SK-N-SH (cell line): ENCODE measurements at regions not wholly inside any gene's neighbourhood (a gene's known extent, or its start where the extent isn't known, plus 50 kb on each side); places are given as distances from the start of the nearest gene placed in this dataset.

ENCODE experiments used
- CTCF ChIA-PET: fragments of 300-600, 350-600 bp; formaldehyde crosslinking; extraction: SDS; loops from one replicate; lab custom pipeline; 2021; lab: Yijun Ruan, JAX
- POLR2A ChIA-PET: fragments of 350-600 bp; sonication (Branson Sonifier 250); formaldehyde crosslinking; extraction: SDS; loops from one replicate; lab custom pipeline; 2020; ENCODE audit warnings: antibody characterized with exemption, inconsistent platforms; lab: Yijun Ruan, JAX
- DNase-seq: peaks from one replicate; pipeline ENCODE4 v3.0.0; 2012
- H2AFZ ChIP-seq: fragments of 200-600 bp; sonication (generic); 2 replicates; pipeline ENCODE4 v1.8.1; 2016; ENCODE audit warnings: antibody characterized with exemption, mild to moderate bottlenecking, low read depth
- H3F3A ChIP-seq: fragments of 200-600 bp; sonication (generic); replicated peaks from 2 replicates; pipeline ENCODE3; 2016; ENCODE audit warnings: antibody characterized with exemption, mild to moderate bottlenecking; ENCODE audit not compliant: insufficient read depth
- H3K27ac ChIP-seq, 2 experiments: fragments of 200-500 bp in 1 of 2; fragments of 200-600 bp in 1 of 2; sonication (Bioruptor generic) in 1 of 2; sonication (generic), shearing (Covaris generic) in 1 of 2; 2 replicates each; pipeline versions ENCODE4 v1.5.1 to v1.6.1; 2014 to 2016; ENCODE audit warnings: low read depth in 2 of 2, inconsistent platforms in 1 of 2, low read length in 1 of 2, mild to moderate bottlenecking in 1 of 2, mixed read lengths in 1 of 2
- H3K27me3 ChIP-seq: fragments of 200-600 bp; sonication (generic), shearing (Covaris generic); 2 replicates; pipeline ENCODE4 v1.6.1; 2016; ENCODE audit warnings: mixed run types; ENCODE audit not compliant: insufficient read depth
- H3K36me3 ChIP-seq, 2 experiments: fragments of 200-500 bp in 1 of 2; fragments of 200-600 bp in 1 of 2; sonication (Bioruptor generic) in 1 of 2; sonication (generic) in 1 of 2; replicated peaks in 1 of 2; 2 replicates each; pipeline versions ENCODE3 to v1.5.1; 2014 to 2016; ENCODE audit warnings: low read length in 1 of 2, mild to moderate bottlenecking in 1 of 2; ENCODE audit not compliant: insufficient read depth in 2 of 2, control insufficient read depth in 1 of 2
- H3K4me1 ChIP-seq, 2 experiments: fragments of 200-500 bp in 1 of 2; fragments of 200-600 bp in 1 of 2; sonication (Bioruptor generic) in 1 of 2; sonication (generic), shearing (Covaris generic) in 1 of 2; 2 replicates each; pipeline versions ENCODE4 v1.5.1 to v1.6.1; 2014 to 2016; ENCODE audit warnings: low read depth in 1 of 2, low read length in 1 of 2, mixed run types in 1 of 2; ENCODE audit not compliant: insufficient read depth in 2 of 2, control insufficient read depth in 1 of 2
- H3K4me2 ChIP-seq: fragments of 200-600 bp; sonication (generic), shearing (Covaris generic); 2 replicates; pipeline ENCODE4 v1.6.1; 2017; ENCODE audit warnings: mixed run types
- H3K4me3 ChIP-seq, 2 experiments: fragments of 200-500 bp in 1 of 2; fragments of 200-600 bp in 1 of 2; sonication (Bioruptor generic) in 1 of 2; sonication (generic), shearing (Covaris generic) in 1 of 2; 2 replicates each; pipeline versions ENCODE4 v1.5.1 to v1.8.1; 2014 to 2016; ENCODE audit warnings: low read depth in 2 of 2, inconsistent platforms in 1 of 2, low read length in 1 of 2, mild to moderate bottlenecking in 1 of 2, mixed read lengths in 1 of 2, moderate library complexity in 1 of 2
- H3K79me2 ChIP-seq: fragments of 200-600 bp; sonication (generic); 2 replicates; pipeline ENCODE4 v1.8.1; 2017; ENCODE audit warnings: mild to moderate bottlenecking; ENCODE audit not compliant: insufficient read depth
- H3K9ac ChIP-seq: fragments of 200-600 bp; sonication (generic); 2 replicates; pipeline ENCODE4 v1.6.1; 2017; ENCODE audit warnings: mixed run types
- H3K9me2 ChIP-seq: fragments of 200-600 bp; sonication (generic); 2 replicates; pipeline ENCODE4 v1.6.1; 2017; ENCODE audit warnings: mixed run types
- H3K9me3 ChIP-seq: fragments of 200-600 bp; sonication (generic); 2 replicates; pipeline ENCODE4 v1.6.1; 2017; ENCODE audit warnings: mixed run types, mild to moderate bottlenecking, moderate library complexity
- H4K20me1 ChIP-seq: fragments of 200-600 bp; sonication (generic); 2 replicates; pipeline ENCODE4 v1.6.1; 2017; ENCODE audit warnings: mild to moderate bottlenecking, mixed run types; ENCODE audit not compliant: insufficient read depth
- CHD2 ChIP-seq: fragments of 150-350 bp; IDR thresholded peaks from 2 replicates; pipeline ENCODE4 v1.6.1; 2018; ENCODE audit warnings: low read length; ENCODE audit not compliant: partially characterized antibody
- FOXJ3 ChIP-seq: sonication (generic); formaldehyde crosslinking; IDR thresholded peaks from 2 replicates; pipeline ENCODE4 v1.5.1; 2020; ENCODE audit warnings: mild to moderate bottlenecking, missing genetic modification reagents
- GABPA ChIP-seq: IDR thresholded peaks from 2 replicates; pipeline ENCODE4 v1.4.0; 2012; ENCODE audit warnings: low read depth, mild to moderate bottlenecking
- JUND ChIP-seq: IDR thresholded peaks from 2 replicates; pipeline ENCODE4 v1.4.0; 2012
- MEF2A ChIP-seq: IDR thresholded peaks from 2 replicates; pipeline ENCODE4 v1.4.0; 2012; ENCODE audit warnings: low read depth, borderline replicate concordance
- NFIC ChIP-seq: IDR thresholded peaks from 2 replicates; pipeline ENCODE4 v1.4.0; 2012; ENCODE audit warnings: borderline replicate concordance
- RCOR1 ChIP-seq: fragments of 150-350 bp; IDR thresholded peaks from 2 replicates; pipeline ENCODE4 v1.6.1; 2017; ENCODE audit warnings: antibody characterized with exemption, low read length
- REST ChIP-seq: IDR thresholded peaks from 2 replicates; pipeline ENCODE4 v1.6.1; 2012; ENCODE audit warnings: mild to moderate bottlenecking, low read depth, low read length, moderate library complexity
- SMC3 ChIP-seq: IDR thresholded peaks from 2 replicates; pipeline ENCODE4 v1.6.1; 2012; ENCODE audit warnings: low read depth, low read length, improper control_type of control experiment
- TCF12 ChIP-seq: IDR thresholded peaks from 2 replicates; pipeline ENCODE4 v1.4.0; 2012
- WGBS: methylation state at CpG from one replicate; pipeline ENCODE4 v1.1.6; 2017; ENCODE audit warnings: low lambda C conversion rate; 5-methylcytosine and 5-hydroxymethylcytosine counted together
- TF ChIP-seq, protein P1 (sequence below): IDR thresholded peaks from 2 replicates; pipeline ENCODE4 v1.4.0; 2012; ENCODE audit warnings: low read depth, borderline replicate concordance
- TF ChIP-seq, protein P2 (sequence below): IDR thresholded peaks from 2 replicates; pipeline ENCODE4 v1.4.0; 2012; ENCODE audit warnings: low read depth

- Histone ChIP-seq H3K36me3 (no peaks in the 10 kb centered on the region), H3K4me3 (no peak overlapping the region), H3K9me3 (no peaks in the 10 kb centered on the region)
These were observed 765.4 kb downstream of the BRD1 start for GRCh38 chr22:49062155-49062801.

DNA sequence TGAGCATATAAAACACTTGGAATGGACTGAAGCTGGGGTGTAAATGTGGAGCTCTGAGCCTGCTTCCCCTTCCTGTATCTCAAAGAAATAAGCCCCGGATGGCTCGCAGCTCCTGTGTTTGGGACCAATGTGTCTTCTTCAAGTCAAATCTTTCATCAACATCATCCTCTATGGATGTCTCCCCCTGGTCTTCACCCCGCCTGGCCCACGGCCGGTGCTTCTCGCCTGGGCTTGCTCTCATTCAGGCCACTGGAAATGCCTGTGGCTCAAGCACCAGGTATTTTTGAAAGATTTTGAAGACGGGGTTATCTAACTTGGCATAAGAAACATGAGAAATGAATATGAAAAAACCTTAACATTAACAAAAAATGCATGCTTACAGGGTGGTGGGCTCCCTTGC is 769.8 kb downstream of the BRD1 start:
- ChIA-PET POLR2A (no interaction called here), CTCF (interaction anchor here (1.2 kb wide), 2 partner anchors 12 to 246 kb away, joined by 3 read pairs; no protein-coding TSS in a partner anchor)
- DNase-seq = no peak
- H3K4me2 ChIP-seq = no peak overlapping the region
- H3K4me3 ChIP-seq = no peak overlapping the region
- no peaks in the 10 kb centered on the region for H3K79me2 ChIP-seq
- no peaks in the 10 kb centered on the region for H3K9me3 ChIP-seq
- no peak for TF ChIP-seq MEF2A
- no peak for TF ChIP-seq TCF12
- TF ChIP-seq JUND = no peak
- no peaks in the 10 kb centered on the region for H4K20me1 ChIP-seq
- H3K9ac ChIP-seq = no peak overlapping the region
- no peaks in the 10 kb centered on the region for H3K36me3 ChIP-seq
- H3K9me2 ChIP-seq = no peaks in the 10 kb centered on the region
- H2AFZ ChIP-seq = no peak overlapping the region
- H3F3A ChIP-seq = no peaks in the 10 kb centered on the region
- H3K27ac ChIP-seq = no peak overlapping the region
- peaks cover 0 to 4% of the 10 kb centered on the region in 2 experiments; a peak in 1 of 4 replicates for H3K4me1 ChIP-seq
- H3K27me3 ChIP-seq = no peaks in the 10 kb centered on the region
- WGBS = 32% methylated on average over 7 of the region's 7 CpGs

More at GRCh38 chr22:49062155-49062801, 765.4 kb downstream of the BRD1 start:
- Histone ChIP-seq H3K79me2 (no peaks in the 10 kb centered on the region), H3F3A (no peaks in the 10 kb centered on the region), H3K9me2 (no peaks in the 10 kb centered on the region), H2AFZ (no peak overlapping the region), H4K20me1 (no peaks in the 10 kb centered on the region), H3K4me1 (peaks cover 0 to 22% of the 10 kb centered on the region in 2 experiments; a peak in 1 of 4 replicates), H3K4me2 (no peak overlapping the region), H3K27me3 (no peaks in the 10 kb centered on the region), H3K27ac (no peak overlapping the region; a peak in 1 of 4 replicates), H3K9ac (no peak overlapping the region)
- CTCF ChIA-PET = interaction anchor here (0.7 to 2.9 kb wide), 4 partner anchors 10 to 243 kb away, joined by 3 to 9 read pairs (median 6); no protein-coding TSS in a partner anchor
- 24% methylated on average over 8 of the region's 17 CpGs for WGBS
- POLR2A ChIA-PET = no interaction called here
- TF ChIP-seq NFIC = no peak
- TF ChIP-seq, protein P1, sequence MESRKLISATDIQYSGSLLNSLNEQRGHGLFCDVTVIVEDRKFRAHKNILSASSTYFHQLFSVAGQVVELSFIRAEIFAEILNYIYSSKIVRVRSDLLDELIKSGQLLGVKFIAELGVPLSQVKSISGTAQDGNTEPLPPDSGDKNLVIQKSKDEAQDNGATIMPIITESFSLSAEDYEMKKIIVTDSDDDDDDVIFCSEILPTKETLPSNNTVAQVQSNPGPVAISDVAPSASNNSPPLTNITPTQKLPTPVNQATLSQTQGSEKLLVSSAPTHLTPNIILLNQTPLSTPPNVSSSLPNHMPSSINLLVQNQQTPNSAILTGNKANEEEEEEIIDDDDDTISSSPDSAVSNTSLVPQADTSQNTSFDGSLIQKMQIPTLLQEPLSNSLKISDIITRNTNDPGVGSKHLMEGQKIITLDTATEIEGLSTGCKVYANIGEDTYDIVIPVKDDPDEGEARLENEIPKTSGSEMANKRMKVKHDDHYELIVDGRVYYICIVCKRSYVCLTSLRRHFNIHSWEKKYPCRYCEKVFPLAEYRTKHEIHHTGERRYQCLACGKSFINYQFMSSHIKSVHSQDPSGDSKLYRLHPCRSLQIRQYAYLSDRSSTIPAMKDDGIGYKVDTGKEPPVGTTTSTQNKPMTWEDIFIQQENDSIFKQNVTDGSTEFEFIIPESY = no peak
- TF ChIP-seq RCOR1 = no peak
- no peak for TF ChIP-seq GABPA
- TF ChIP-seq SMC3 = no peak
- no peak for TF ChIP-seq FOXJ3
- DNase-seq = no peak

- ChIA-PET POLR2A (no interaction called here), CTCF (interaction anchor here (2.2 kb wide), 1 partner anchor 10 kb away, joined by 14 read pairs; no protein-coding TSS in a partner anchor)
- H2AFZ ChIP-seq = no peak overlapping the region
- no peak overlapping the region for H3K4me2 ChIP-seq
- no peaks in the 10 kb centered on the region for H3K79me2 ChIP-seq
- H3K9ac ChIP-seq = no peak overlapping the region
- H3K4me3 ChIP-seq = no peak overlapping the region
- no peaks in the 10 kb centered on the region for H3K9me2 ChIP-seq
- H3K36me3 ChIP-seq = no peaks in the 10 kb centered on the region
- 20% methylated on average over 3 of the region's 4 CpGs for WGBS
- TF ChIP-seq, protein P1 = no peak
- TF ChIP-seq REST (no peak), CHD2 (no peak)
- TF ChIP-seq, protein P2, sequence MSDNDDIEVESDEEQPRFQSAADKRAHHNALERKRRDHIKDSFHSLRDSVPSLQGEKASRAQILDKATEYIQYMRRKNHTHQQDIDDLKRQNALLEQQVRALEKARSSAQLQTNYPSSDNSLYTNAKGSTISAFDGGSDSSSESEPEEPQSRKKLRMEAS = no peak
- H3F3A ChIP-seq = no peaks in the 10 kb centered on the region
- no peaks in the 10 kb centered on the region; a peak in 1 of 4 replicates for H3K4me1 ChIP-seq
- H4K20me1 ChIP-seq = no peaks in the 10 kb centered on the region
- H3K9me3 ChIP-seq = no peaks in the 10 kb centered on the region
- H3K27me3 ChIP-seq = no peaks in the 10 kb centered on the region; the same call in 1 of the 2 replicates
- no peak for DNase-seq
- H3K27ac ChIP-seq = no peak overlapping the region
These were observed 771.4 kb downstream of the BRD1 start for GRCh38 chr22:49056301-49056700.
